HT1080 (cell line): ENCODE measurements at regions not wholly inside any gene's neighbourhood (a gene's known extent, or its start where the extent isn't known, plus 50 kb on each side); places are given as distances from the start of the nearest gene placed in this dataset.

Experiments
- DNase-seq: peaks from one replicate; pipeline ENCODE4 v3.0.0-alpha.2; 2015; ENCODE audit warnings: low read depth

- no peak for DNase-seq
These were observed 66.7 kb downstream of the CD164 start for GRCh38 chr6:109315341-109316110.

GRCh38 chr6:109314313-109314712 lies 68.0 kb downstream of the CD164 start:
- no peak for DNase-seq

- no peak for DNase-seq
These were observed 69.1 kb downstream of the CD164 start for GRCh38 chr6:109313139-109313538.

- no peak for DNase-seq
These were observed 70.8 kb downstream of the CD164 start for GRCh38 chr6:109311471-109311870.

GRCh38 chr6:109309917-109310316 lies 72.3 kb downstream of the CD164 start:
- no peak for DNase-seq

GRCh38 chr6:109308018-109308492 lies 74.2 kb downstream of the CD164 start:
- peak; percentile 67 for DNase-seq

- DNase-seq = no peak
These were observed 75.5 kb downstream of the CD164 start for GRCh38 chr6:109306733-109307132.

- DNase-seq = no peak
These were observed 77.2 kb downstream of the CD164 start for GRCh38 chr6:109305028-109305427.

- DNase-seq = peak; percentile 13
These were observed 77.8 kb downstream of the CD164 start for GRCh38 chr6:109304284-109305015.

GRCh38 chr6:109303640-109304283 lies 78.5 kb downstream of the CD164 start:
- DNase-seq = no peak

- DNase-seq = no peak
These were observed 79.1 kb downstream of the CD164 start for GRCh38 chr6:109303164-109303563.

GRCh38 chr6:109302176-109302575 lies 80.1 kb downstream of the CD164 start:
- no peak for DNase-seq

- DNase-seq = no peak
These were observed 80.8 kb downstream of the CD164 start for GRCh38 chr6:109301418-109301817.

GRCh38 chr6:109300874-109301273 lies 81.4 kb downstream of the CD164 start:
- DNase-seq = no peak

- DNase-seq = no peak
These were observed 82.3 kb downstream of the CD164 start for GRCh38 chr6:109299776-109300564.

- no peak for DNase-seq
These were observed 83.0 kb downstream of the CD164 start for GRCh38 chr6:109299265-109299607.

GRCh38 chr6:109298605-109299264 lies 83.5 kb downstream of the CD164 start:
- no peak for DNase-seq

GRCh38 chr6:109297406-109298110 lies 84.7 kb downstream of the CD164 start:
- no peak for DNase-seq

GRCh38 chr6:109296971-109297372 lies 85.3 kb downstream of the CD164 start:
- DNase-seq = no peak

- DNase-seq = no peak
These were observed 85.8 kb downstream of the CD164 start for GRCh38 chr6:109296452-109296851.
